B cell (primary cell): ENCODE measurements at regions not wholly inside any gene's neighbourhood (a gene's known extent, or its start where the extent isn't known, plus 50 kb on each side); places are given as distances from the start of the nearest gene placed in this dataset.

ENCODE experiments used
- ATAC-seq: fragments of 200-7000 bp; cut with Tn5 transposase; one replicate; pipeline ENCODE4 v1.10.0; 2021; ENCODE audit warnings: low read depth, mild to moderate bottlenecking, moderate number of reproducible peaks, moderate library complexity
- CTCF ChIA-PET: fragments of 350-600 bp; sonication (Branson Sonifier 250); formaldehyde crosslinking; loops from one replicate; lab custom pipeline; 2021; ENCODE audit warnings: antibody characterized with exemption, inconsistent platforms; lab: Charles Lee
- POLR2A ChIA-PET: fragments of 350-600 bp; sonication (Branson Sonifier 250); formaldehyde crosslinking; loops from one replicate; lab custom pipeline; 2021; ENCODE audit warnings: antibody characterized with exemption; lab: Charles Lee
- DNase-seq: peaks from one replicate; pipeline ENCODE4 v3.0.0; 2013
- H2AFZ ChIP-seq: 2 replicates; pipeline ENCODE4 v1.6.1; 2012; ENCODE audit warnings: mild to moderate bottlenecking, low read depth, low read length; ENCODE audit not compliant: insufficient read depth, poor library complexity, severe bottlenecking
- H3K27ac ChIP-seq, 2 donors: 1 replicate in 1 of 2; 2 replicates in 1 of 2; pipeline ENCODE4 v1.5.1; 2012 to 2013; ENCODE audit warnings: low read length in 2 of 2, mild to moderate bottlenecking in 2 of 2, moderate library complexity in 1 of 2
- H3K27me3 ChIP-seq, 4 experiments: fragments of 200-600 bp in 1 of 4; sonication (generic) in 1 of 4; replicated peaks in 1 of 4; 1 replicate in 2 of 4; 2 replicates in 2 of 4; pipeline versions ENCODE4 v1.6.1 to v1.7.0; 2013 to 2016; ENCODE audit warnings: low read length in 3 of 4, mild to moderate bottlenecking in 2 of 4, mixed read lengths in 1 of 4, moderate library complexity in 1 of 4; ENCODE audit not compliant: insufficient read depth in 4 of 4, control insufficient read depth in 3 of 4; ENCODE audit errors: control extremely low read depth in 1 of 4
- H3K36me3 ChIP-seq, 2 experiments: replicated peaks in 1 of 2; 1 replicate in 1 of 2; 2 replicates in 1 of 2; pipeline versions ENCODE4 v1.6.1 to v1.7.1; 2013; ENCODE audit warnings: low read length in 1 of 2; ENCODE audit not compliant: insufficient read depth in 2 of 2, control insufficient read depth in 1 of 2; ENCODE audit errors: control extremely low read depth in 1 of 2, extremely low read depth in 1 of 2
- H3K4me1 ChIP-seq, 2 donors: fragments of 200-600 bp in 1 of 2; sonication (generic) in 1 of 2; 1 replicate in 1 of 2; 2 replicates in 1 of 2; pipeline versions ENCODE4 v1.5.1 to v1.6.1; 2013 to 2017; ENCODE audit warnings: low read length in 2 of 2; ENCODE audit not compliant: control insufficient read depth in 2 of 2, insufficient read depth in 2 of 2
- H3K4me2 ChIP-seq: replicated peaks from 2 replicates; pipeline ENCODE3; 2012; ENCODE audit warnings: mild to moderate bottlenecking, low read depth, low read length; ENCODE audit not compliant: poor library complexity, severe bottlenecking
- H3K4me3 ChIP-seq, 5 experiments: fragments of 200-600 bp in 1 of 5; sonication (generic) in 1 of 5; 1 replicate in 3 of 5; 2 replicates in 2 of 5; pipeline versions ENCODE4 v1.5.1 to v1.7.0; 2011 to 2016; ENCODE audit warnings: low read length in 4 of 5, mild to moderate bottlenecking in 4 of 5, low read depth in 2 of 5, control low read depth in 1 of 5, moderate library complexity in 1 of 5; ENCODE audit not compliant: insufficient read depth in 1 of 5; ENCODE audit errors: control extremely low read depth in 1 of 5, extremely low read depth in 1 of 5
- H3K79me2 ChIP-seq: fragments of 200-600 bp; sonication (generic); one replicate; pipeline ENCODE4 v1.6.0; 2016; ENCODE audit warnings: low read length; ENCODE audit not compliant: control insufficient read depth, insufficient read depth
- H3K9ac ChIP-seq: fragments of 200-600 bp; sonication (generic); 2 replicates; pipeline ENCODE4 v1.6.1; 2017; ENCODE audit warnings: mild to moderate bottlenecking, low read length, moderate library complexity
- H3K9me3 ChIP-seq, 3 donors: one replicate each; pipeline versions ENCODE4 v1.6.1 to v1.7.1; 2013; ENCODE audit warnings: low read length in 2 of 3; ENCODE audit not compliant: control insufficient read depth in 2 of 3, insufficient read depth in 1 of 3; ENCODE audit errors: control extremely low read depth in 1 of 3
- H4K20me1 ChIP-seq: 2 replicates; pipeline ENCODE4 v1.6.0; 2012; ENCODE audit warnings: mild to moderate bottlenecking, low read length; ENCODE audit not compliant: insufficient read depth, control insufficient read depth, poor library complexity, severe bottlenecking
- H3K27ac Mint-ChIP-seq: one replicate; pipeline ENCODE4 v1.8.0; 2021; ENCODE audit warnings: mixed read lengths
- H3K27me3 Mint-ChIP-seq: one replicate; pipeline ENCODE4 v1.8.0; 2021; ENCODE audit warnings: mixed read lengths
- H3K4me1 Mint-ChIP-seq: one replicate; pipeline ENCODE4 v1.8.0; 2021; ENCODE audit warnings: mixed read lengths
- H3K4me3 Mint-ChIP-seq: one replicate; pipeline ENCODE4 v1.8.0; 2021; ENCODE audit warnings: mixed read lengths
- H3K9me3 Mint-ChIP-seq: one replicate; pipeline ENCODE4 v1.8.0; 2022; ENCODE audit warnings: mixed read lengths; ENCODE audit not compliant: insufficient read depth
- EZH2 ChIP-seq: IDR thresholded peaks from 2 replicates; pipeline ENCODE4 v1.6.1; 2012; ENCODE audit warnings: borderline replicate concordance, low read depth, mild to moderate bottlenecking, moderate library complexity, low read length; ENCODE audit not compliant: insufficient read depth, poor library complexity, severe bottlenecking
- WGBS: methylation state at CpG from one replicate; pipeline ENCODE4 v1.1.5; 2013; ENCODE audit warnings: missing lambda C conversion rate; ENCODE audit not compliant: insufficient coverage; 5-methylcytosine and 5-hydroxymethylcytosine counted together
- intact Hi-C: fragments of 100-400 bp; cut with micrococcal nuclease; formaldehyde crosslinking; loops from one replicate; pipeline ENCODE4 v1.10.0; 2022
- TF ChIP-seq, protein P1 (sequence below): fragments of 200-600 bp; IDR thresholded peaks from one replicate; pipeline ENCODE4 v1.8.0; 2022; ENCODE audit warnings: antibody characterized with exemption, mild to moderate bottlenecking

DNA sequence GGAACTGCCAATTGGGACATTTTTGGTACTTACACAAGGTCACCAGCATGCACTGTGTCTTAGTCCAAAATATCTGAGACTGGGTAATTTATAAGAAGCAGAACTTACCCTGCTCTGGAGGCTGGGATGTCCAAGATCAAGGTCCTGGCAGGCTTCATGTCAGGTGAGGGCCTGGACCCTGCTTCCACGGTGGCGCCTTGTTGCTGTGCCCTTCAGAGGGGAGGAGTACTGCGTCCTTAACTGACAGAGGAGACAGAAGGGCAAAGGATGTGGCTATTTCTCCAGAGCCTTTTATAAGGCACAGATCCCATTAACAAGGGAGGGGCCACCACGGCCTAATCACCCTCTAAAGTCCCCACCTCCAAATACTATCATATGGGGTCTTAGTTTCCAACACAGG, 178.9 kb downstream of the C16orf95 start:
- no peak overlapping the region for H3K4me2 ChIP-seq
- H3K27ac ChIP-seq: no peak overlapping the region
- H3K9me3 ChIP-seq: peaks cover 0 to 6% (median 0%) of the 10 kb centered on the region in 3 donors
- H3K9ac ChIP-seq: no peak overlapping the region
- Mint-ChIP-seq H3K4me3 (no peak overlapping the region), H3K27me3 (peaks cover 7% of the 10 kb centered on the region), H3K9me3 (no peaks in the 10 kb centered on the region), H3K4me1 (no peaks in the 10 kb centered on the region), H3K27ac (no peak overlapping the region)
- CTCF ChIA-PET: no interaction called here
- no peak for TF ChIP-seq EZH2
- TF ChIP-seq, protein P1, sequence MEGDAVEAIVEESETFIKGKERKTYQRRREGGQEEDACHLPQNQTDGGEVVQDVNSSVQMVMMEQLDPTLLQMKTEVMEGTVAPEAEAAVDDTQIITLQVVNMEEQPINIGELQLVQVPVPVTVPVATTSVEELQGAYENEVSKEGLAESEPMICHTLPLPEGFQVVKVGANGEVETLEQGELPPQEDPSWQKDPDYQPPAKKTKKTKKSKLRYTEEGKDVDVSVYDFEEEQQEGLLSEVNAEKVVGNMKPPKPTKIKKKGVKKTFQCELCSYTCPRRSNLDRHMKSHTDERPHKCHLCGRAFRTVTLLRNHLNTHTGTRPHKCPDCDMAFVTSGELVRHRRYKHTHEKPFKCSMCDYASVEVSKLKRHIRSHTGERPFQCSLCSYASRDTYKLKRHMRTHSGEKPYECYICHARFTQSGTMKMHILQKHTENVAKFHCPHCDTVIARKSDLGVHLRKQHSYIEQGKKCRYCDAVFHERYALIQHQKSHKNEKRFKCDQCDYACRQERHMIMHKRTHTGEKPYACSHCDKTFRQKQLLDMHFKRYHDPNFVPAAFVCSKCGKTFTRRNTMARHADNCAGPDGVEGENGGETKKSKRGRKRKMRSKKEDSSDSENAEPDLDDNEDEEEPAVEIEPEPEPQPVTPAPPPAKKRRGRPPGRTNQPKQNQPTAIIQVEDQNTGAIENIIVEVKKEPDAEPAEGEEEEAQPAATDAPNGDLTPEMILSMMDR: no peak
- H3K27me3 ChIP-seq: peaks cover 0 to 3% (median 0%) of the 10 kb centered on the region in 4 experiments
- intact Hi-C loops: no loop called here
- H3K4me3 ChIP-seq: no peak overlapping the region
- DNase-seq (no peak), ATAC-seq (no peak)
- H3K79me2 ChIP-seq: no peaks in the 10 kb centered on the region
- H3K36me3 ChIP-seq: no peaks in the 10 kb centered on the region
- POLR2A ChIA-PET: no interaction called here
- no peak overlapping the region for H2AFZ ChIP-seq
- H4K20me1 ChIP-seq: no peaks in the 10 kb centered on the region
- no peaks in the 10 kb centered on the region for H3K4me1 ChIP-seq
- WGBS: 94% methylated on average over 4 of the region's 4 CpGs

DNA sequence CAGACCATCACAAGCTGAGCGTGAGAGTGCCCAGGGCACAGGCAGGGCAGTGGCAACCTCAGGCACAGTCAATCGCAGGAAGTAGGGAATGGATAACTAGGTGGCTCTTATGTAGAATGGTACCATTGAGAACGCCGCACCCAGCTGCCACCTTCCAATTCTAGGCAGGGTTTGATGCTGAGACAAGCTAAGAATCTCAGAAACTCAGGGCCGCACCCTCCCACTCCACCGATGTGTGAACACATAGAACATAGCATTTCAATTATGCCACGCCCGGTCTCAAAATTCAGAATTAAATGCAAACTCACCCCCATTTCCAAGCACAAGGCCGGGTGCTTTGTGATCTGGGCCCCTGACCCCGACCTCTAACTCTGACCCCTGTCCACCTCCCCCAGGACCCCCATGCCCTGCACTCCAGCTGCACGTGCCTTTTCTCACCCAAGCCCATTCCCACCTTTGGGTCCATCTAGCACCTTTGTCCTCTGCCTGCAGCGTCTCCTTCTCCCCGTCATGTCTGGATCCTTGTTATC, 178.4 kb downstream of the C16orf95 start:
- no peak for DNase-seq
- Mint-ChIP-seq H3K27me3 (peaks cover 6% of the 10 kb centered on the region), H3K27ac (no peak overlapping the region), H3K9me3 (no peaks in the 10 kb centered on the region), H3K4me1 (no peaks in the 10 kb centered on the region), H3K4me3 (no peak overlapping the region)
- CTCF ChIA-PET: no interaction called here
- Histone ChIP-seq H3K36me3 (no peaks in the 10 kb centered on the region), H3K79me2 (no peaks in the 10 kb centered on the region), H3K27me3 (peaks cover 0 to 3% (median 0%) of the 10 kb centered on the region in 4 experiments), H4K20me1 (no peaks in the 10 kb centered on the region), H3K9me3 (peaks cover 0 to 9% (median 0%) of the 10 kb centered on the region in 3 donors), H3K9ac (no peak overlapping the region), H3K4me3 (no peak overlapping the region), H3K4me1 (no peaks in the 10 kb centered on the region), H3K27ac (no peak overlapping the region), H2AFZ (no peak overlapping the region), H3K4me2 (no peak overlapping the region)
- TF ChIP-seq EZH2: no peak
- TF ChIP-seq, protein P1: no peak
- ATAC-seq: no peak
- intact Hi-C loops: no loop called here
- POLR2A ChIA-PET: no interaction called here
- 86% methylated on average over 12 of the region's 13 CpGs for WGBS
